22Rv1 (cell line): ENCODE measurements at regions not wholly inside any gene's neighbourhood (a gene's known extent, or its start where the extent isn't known, plus 50 kb on each side); places are given as distances from the start of the nearest gene placed in this dataset.

ENCODE experiments used
- CTCF ChIP-seq: fragments of 450-650 bp; IDR thresholded peaks from 2 replicates; pipeline ENCODE4 v1.5.1; 2017; ENCODE audit warnings: mild to moderate bottlenecking
- ZFX ChIP-seq: fragments of 450-650 bp; IDR thresholded peaks from 2 replicates; pipeline ENCODE4 v1.6.1; 2017; ENCODE audit warnings: antibody characterized with exemption, borderline replicate concordance

GRCh38 chr7:19526639-19527038 is 182.2 kb downstream of the POLR1F start:
- TF ChIP-seq ZFX (no peak), CTCF (no peak)
